ENCODE measurements at regions not wholly inside any gene's neighbourhood (a gene's known extent, or its start where the extent isn't known, plus 50 kb on each side); places are given as distances from the start of the nearest gene placed in this dataset.

DNA sequence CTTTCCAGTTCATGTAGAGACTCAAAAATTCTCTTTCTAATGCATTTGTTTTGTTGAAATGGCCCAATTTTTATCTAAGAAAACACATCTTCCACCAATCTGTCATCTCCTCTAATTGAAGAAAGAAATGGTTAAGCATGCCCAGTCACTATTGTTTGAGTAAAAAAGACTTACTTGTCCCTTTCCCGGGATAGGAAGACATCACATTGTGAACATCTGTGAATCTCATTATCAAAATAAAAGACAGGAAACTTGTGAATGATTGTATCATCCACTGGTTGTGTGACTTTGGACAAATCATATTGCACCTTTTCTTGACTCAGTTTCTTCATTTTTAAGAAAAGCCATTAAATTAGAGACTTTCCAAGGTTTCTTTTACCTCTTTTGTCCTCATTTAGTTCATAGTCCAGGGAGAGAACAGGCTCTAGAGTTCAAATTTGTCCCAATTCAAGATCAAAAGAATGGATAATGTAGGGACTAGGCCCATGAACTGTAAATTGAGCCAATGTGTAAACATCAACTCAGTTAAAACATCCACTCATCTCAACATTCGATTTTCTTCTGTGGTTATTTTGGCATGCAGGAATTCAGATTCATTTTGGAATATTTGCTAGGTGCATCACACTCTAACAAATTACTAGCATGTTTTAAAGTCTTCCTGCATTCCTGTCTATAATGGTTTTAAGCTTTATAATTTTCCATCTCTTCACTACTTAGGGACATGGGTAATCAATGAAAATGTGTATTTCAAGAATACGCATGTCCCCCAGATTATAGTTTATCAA lies 838.0 kb upstream of the WWC1 start:
- Histone ChIP-seq H2AFZ (ENCODE audit: low read length) (no peak overlapping the region), H3K27me3 (ENCODE audit: insufficient read depth, low read length) (no peaks in the 10 kb centered on the region), H3F3A (ENCODE audit: insufficient read depth, low read length) (no peaks in the 10 kb centered on the region), H3K4me3 (ENCODE audit: low read depth, low read length, poor library complexity, severe bottlenecking) (no peak overlapping the region), H3K36me3 (ENCODE audit: insufficient read depth, low read length) (no peaks in the 10 kb centered on the region), H3K9me3 (ENCODE audit: low read length) (no peaks in the 10 kb centered on the region), H3K4me2 (ENCODE audit: low read length) (no peak overlapping the region), H3K27ac (ENCODE audit: low read depth, low read length, poor library complexity, severe bottlenecking) (no peak overlapping the region), H3K79me2 (ENCODE audit: insufficient read depth, low read length) (no peaks in the 10 kb centered on the region), H3K4me1 (ENCODE audit: insufficient read depth, low read length, severe bottlenecking) (no peaks in the 10 kb centered on the region), H4K20me1 (ENCODE audit: insufficient read depth, low read length) (no peaks in the 10 kb centered on the region), H3K9ac (ENCODE audit: low read length) (no peak overlapping the region), H3K9me2 (ENCODE audit: low read depth, low read length) (no peaks in the 10 kb centered on the region)
- TF ChIP-seq, protein P1, sequence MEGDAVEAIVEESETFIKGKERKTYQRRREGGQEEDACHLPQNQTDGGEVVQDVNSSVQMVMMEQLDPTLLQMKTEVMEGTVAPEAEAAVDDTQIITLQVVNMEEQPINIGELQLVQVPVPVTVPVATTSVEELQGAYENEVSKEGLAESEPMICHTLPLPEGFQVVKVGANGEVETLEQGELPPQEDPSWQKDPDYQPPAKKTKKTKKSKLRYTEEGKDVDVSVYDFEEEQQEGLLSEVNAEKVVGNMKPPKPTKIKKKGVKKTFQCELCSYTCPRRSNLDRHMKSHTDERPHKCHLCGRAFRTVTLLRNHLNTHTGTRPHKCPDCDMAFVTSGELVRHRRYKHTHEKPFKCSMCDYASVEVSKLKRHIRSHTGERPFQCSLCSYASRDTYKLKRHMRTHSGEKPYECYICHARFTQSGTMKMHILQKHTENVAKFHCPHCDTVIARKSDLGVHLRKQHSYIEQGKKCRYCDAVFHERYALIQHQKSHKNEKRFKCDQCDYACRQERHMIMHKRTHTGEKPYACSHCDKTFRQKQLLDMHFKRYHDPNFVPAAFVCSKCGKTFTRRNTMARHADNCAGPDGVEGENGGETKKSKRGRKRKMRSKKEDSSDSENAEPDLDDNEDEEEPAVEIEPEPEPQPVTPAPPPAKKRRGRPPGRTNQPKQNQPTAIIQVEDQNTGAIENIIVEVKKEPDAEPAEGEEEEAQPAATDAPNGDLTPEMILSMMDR (IDR thresholded peaks at IDR 0.05; ENCODE audit: low read length) = no peak
- TF ChIP-seq EZH2 (IDR thresholded peaks at IDR 0.05; ENCODE audit: borderline replicate concordance, low read length) = no peak

DNA sequence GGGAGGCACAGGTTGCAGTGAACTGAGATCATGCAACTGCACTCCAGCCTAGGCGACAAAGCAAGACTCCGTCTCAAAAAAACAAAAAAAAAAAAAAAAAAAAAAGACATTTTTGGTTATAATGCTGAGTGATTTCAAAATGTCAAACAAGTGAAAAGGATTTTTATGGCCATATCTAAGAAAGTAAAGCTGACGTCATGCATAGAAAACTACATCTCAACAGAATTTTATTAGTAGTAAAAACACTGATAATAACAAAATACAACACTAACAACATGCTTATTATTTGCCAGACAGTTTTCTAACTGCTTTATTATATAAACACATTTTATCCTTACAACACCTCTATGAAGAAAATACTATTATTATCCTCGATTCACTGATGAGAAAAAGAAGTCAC lies 833.0 kb upstream of the WWC1 start:
- Histone ChIP-seq H3K27ac (ENCODE audit: low read depth, low read length, poor library complexity, severe bottlenecking) (no peak overlapping the region), H3K36me3 (ENCODE audit: insufficient read depth, low read length) (no peaks in the 10 kb centered on the region), H3K4me1 (ENCODE audit: insufficient read depth, low read length, severe bottlenecking) (no peaks in the 10 kb centered on the region), H3K79me2 (ENCODE audit: insufficient read depth, low read length) (no peaks in the 10 kb centered on the region), H3K27me3 (ENCODE audit: insufficient read depth, low read length) (no peaks in the 10 kb centered on the region), H4K20me1 (ENCODE audit: insufficient read depth, low read length) (no peaks in the 10 kb centered on the region), H2AFZ (ENCODE audit: low read length) (no peak overlapping the region), H3K4me2 (ENCODE audit: low read length) (no peak overlapping the region), H3F3A (ENCODE audit: insufficient read depth, low read length) (no peaks in the 10 kb centered on the region), H3K9me2 (ENCODE audit: low read depth, low read length) (no peaks in the 10 kb centered on the region), H3K4me3 (ENCODE audit: low read depth, low read length, poor library complexity, severe bottlenecking) (no peak overlapping the region), H3K9ac (ENCODE audit: low read length) (no peak overlapping the region), H3K9me3 (ENCODE audit: low read length) (no peaks in the 10 kb centered on the region)
- no peak for TF ChIP-seq EZH2 (IDR thresholded peaks at IDR 0.05; ENCODE audit: borderline replicate concordance, low read length)
- TF ChIP-seq, protein P1 (IDR thresholded peaks at IDR 0.05; ENCODE audit: low read length) = no peak

DNA sequence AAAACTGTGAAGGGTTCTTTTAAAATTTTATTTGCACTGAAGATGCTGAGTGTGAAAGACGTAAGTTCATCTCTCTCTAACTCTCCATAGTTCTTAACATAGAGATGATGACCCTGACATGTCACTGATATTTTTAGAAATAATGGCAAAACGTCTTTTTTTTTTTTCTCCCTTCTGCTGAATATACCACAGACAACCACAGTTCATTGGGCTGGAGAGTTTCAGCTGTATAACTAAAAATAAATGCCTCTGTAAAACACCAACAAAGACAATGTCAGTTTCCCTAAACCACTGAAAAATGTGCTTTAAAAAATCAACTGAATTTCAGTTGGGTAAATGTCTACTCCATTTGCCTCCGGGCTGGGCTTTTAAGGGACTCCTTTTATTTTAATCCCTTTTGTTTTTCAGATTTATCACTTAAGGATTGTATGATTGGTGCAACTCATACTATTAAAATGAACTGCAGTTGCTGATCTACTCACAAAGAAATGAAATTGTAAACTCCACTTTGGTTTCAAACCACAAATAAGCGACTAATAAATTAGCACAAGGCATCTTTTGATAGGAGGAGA lies 830.9 kb upstream of the WWC1 start:
- no peaks in the 10 kb centered on the region for H3K79me2 ChIP-seq (ENCODE audit: insufficient read depth, low read length)
- H3K4me1 ChIP-seq (ENCODE audit: insufficient read depth, low read length, severe bottlenecking) = no peaks in the 10 kb centered on the region
- TF ChIP-seq, protein P1 (IDR thresholded peaks at IDR 0.05; ENCODE audit: low read length) = no peak
- no peak for TF ChIP-seq EZH2 (IDR thresholded peaks at IDR 0.05; ENCODE audit: borderline replicate concordance, low read length)
- no peak overlapping the region for H3K9ac ChIP-seq (ENCODE audit: low read length)
- H3K27me3 ChIP-seq (ENCODE audit: insufficient read depth, low read length) = no peaks in the 10 kb centered on the region
- no peaks in the 10 kb centered on the region for H4K20me1 ChIP-seq (ENCODE audit: insufficient read depth, low read length)
- H2AFZ ChIP-seq (ENCODE audit: low read length) = no peak overlapping the region
- H3K36me3 ChIP-seq (ENCODE audit: insufficient read depth, low read length) = no peaks in the 10 kb centered on the region
- no peaks in the 10 kb centered on the region for H3K9me3 ChIP-seq (ENCODE audit: low read length)
- no peaks in the 10 kb centered on the region for H3K9me2 ChIP-seq (ENCODE audit: low read depth, low read length)
- no peak overlapping the region for H3K27ac ChIP-seq (ENCODE audit: low read depth, low read length, poor library complexity, severe bottlenecking)
- H3K4me2 ChIP-seq (ENCODE audit: low read length) = no peak overlapping the region
- no peaks in the 10 kb centered on the region for H3F3A ChIP-seq (ENCODE audit: insufficient read depth, low read length)
- no peak overlapping the region for H3K4me3 ChIP-seq (ENCODE audit: low read depth, low read length, poor library complexity, severe bottlenecking)
